OCI-LY1 (cell line): ENCODE measurements at regions not wholly inside any gene's neighbourhood (a gene's known extent, or its start where the extent isn't known, plus 50 kb on each side); places are given as distances from the start of the nearest gene placed in this dataset.

Experiments
- H2AFZ ChIP-seq: fragments of 200-600 bp; sonication (generic), shearing (Covaris generic); 2 replicates; pipeline ENCODE4 v1.6.0; 2014; ENCODE audit warnings: antibody characterized with exemption, mild to moderate bottlenecking, low read length
- H3F3A ChIP-seq: fragments of 200-600 bp; sonication (generic), shearing (Covaris generic); 2 replicates; pipeline ENCODE4 v1.6.0; 2014; ENCODE audit warnings: mild to moderate bottlenecking, antibody characterized with exemption, low read length, moderate library complexity; ENCODE audit not compliant: insufficient read depth
- H3K27ac ChIP-seq: fragments of 200-600 bp; sonication (generic); 2 replicates; pipeline ENCODE4 v1.5.1; 2014; ENCODE audit warnings: low read length, mixed run types, mild to moderate bottlenecking, low read depth; ENCODE audit not compliant: poor library complexity, severe bottlenecking
- H3K27me3 ChIP-seq: fragments of 200-600 bp; sonication (generic); 2 replicates; pipeline ENCODE4 v1.6.0; 2014; ENCODE audit warnings: antibody characterized with exemption, mild to moderate bottlenecking, low read length, moderate library complexity; ENCODE audit not compliant: insufficient read depth
- H3K36me3 ChIP-seq: fragments of 200-600 bp; sonication (generic); 2 replicates; pipeline ENCODE4 v1.6.1; 2014; ENCODE audit warnings: mild to moderate bottlenecking, antibody characterized with exemption, low read length, moderate library complexity, mixed read lengths; ENCODE audit not compliant: insufficient read depth
- H3K4me1 ChIP-seq: fragments of 200-600 bp; sonication (generic); 2 replicates; pipeline ENCODE4 v1.5.1; 2014; ENCODE audit warnings: mild to moderate bottlenecking, low read length, moderate library complexity; ENCODE audit not compliant: insufficient read depth, severe bottlenecking
- H3K4me2 ChIP-seq: fragments of 200-600 bp; sonication (generic), shearing (Covaris generic); 2 replicates; pipeline ENCODE4 v1.6.1; 2014; ENCODE audit warnings: low read length
- H3K4me3 ChIP-seq: fragments of 200-600 bp; sonication (generic); 2 replicates; pipeline ENCODE4 v1.5.1; 2014; ENCODE audit warnings: low read length, low read depth, mild to moderate bottlenecking, mixed read lengths; ENCODE audit not compliant: poor library complexity, severe bottlenecking
- H3K79me2 ChIP-seq: fragments of 200-600 bp; shearing (Covaris generic); 2 replicates; pipeline ENCODE4 v1.6.1; 2016; ENCODE audit warnings: mixed run types, low read length, mixed read lengths; ENCODE audit not compliant: insufficient read depth
- H3K9ac ChIP-seq: fragments of 200-600 bp; sonication (generic), shearing (Covaris generic); 2 replicates; pipeline ENCODE4 v1.6.1; 2014; ENCODE audit warnings: mild to moderate bottlenecking, low read length, mixed read lengths
- H3K9me2 ChIP-seq: fragments of 200-600 bp; sonication (generic), shearing (Covaris generic); 2 replicates; pipeline ENCODE4 v1.6.1; 2014; ENCODE audit warnings: low read depth, mild to moderate bottlenecking, low read length, mixed read lengths
- H3K9me3 ChIP-seq: fragments of 200-600 bp; shearing (Covaris generic); 2 replicates; pipeline ENCODE4 v1.6.1; 2014; ENCODE audit warnings: low read length, mixed read lengths
- H4K20me1 ChIP-seq: fragments of 200-600 bp; sonication (generic), shearing (Covaris generic); 2 replicates; pipeline ENCODE4 v1.6.0; 2016; ENCODE audit warnings: mild to moderate bottlenecking, low read length; ENCODE audit not compliant: insufficient read depth
- EZH2 ChIP-seq: fragments of 200-600 bp; sonication (generic), shearing (Covaris generic); IDR thresholded peaks from 2 replicates; pipeline ENCODE4 v1.8.0; 2017; ENCODE audit warnings: borderline replicate concordance, mixed run types, mild to moderate bottlenecking, antibody characterized with exemption, low read length, moderate library complexity, mixed read lengths
- TF ChIP-seq, protein P1 (sequence below): fragments of 200-600 bp; sonication (generic), shearing (Covaris generic); IDR thresholded peaks from 2 replicates; pipeline ENCODE4 v1.5.1; 2017; ENCODE audit warnings: mild to moderate bottlenecking, antibody characterized with exemption, low read length, moderate library complexity, mixed read lengths

DNA sequence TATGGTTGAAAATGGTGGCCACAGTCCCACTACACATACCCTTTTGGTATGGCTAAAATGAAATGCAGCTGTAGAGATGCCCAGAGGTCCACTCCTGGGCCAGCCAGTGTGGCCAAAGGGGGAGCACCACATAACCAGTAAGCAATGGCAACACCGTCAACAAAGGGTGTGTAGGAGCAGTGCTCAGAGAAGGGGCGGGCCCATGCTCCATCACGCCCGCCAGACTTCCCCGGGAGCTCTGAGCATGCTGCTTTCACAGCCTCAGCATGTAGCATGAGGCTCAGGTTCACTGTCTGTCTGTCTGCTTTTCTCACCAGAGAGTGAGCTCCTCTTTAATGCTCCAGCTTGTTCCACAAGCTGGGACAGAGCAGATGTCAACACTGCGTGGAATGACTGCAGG lies 537.6 kb downstream of the MATN1 start:
- H3K9me2 ChIP-seq = no peaks in the 10 kb centered on the region
- H3F3A ChIP-seq = no peaks in the 10 kb centered on the region
- no peak overlapping the region for H3K9ac ChIP-seq
- H3K27me3 ChIP-seq = no peaks in the 10 kb centered on the region
- H3K36me3 ChIP-seq = no peaks in the 10 kb centered on the region
- H3K4me2 ChIP-seq = no peak overlapping the region
- H3K9me3 ChIP-seq = no peaks in the 10 kb centered on the region
- no peak overlapping the region for H3K27ac ChIP-seq
- no peaks in the 10 kb centered on the region for H3K4me1 ChIP-seq
- H3K79me2 ChIP-seq = no peaks in the 10 kb centered on the region
- no peaks in the 10 kb centered on the region for H4K20me1 ChIP-seq
- no peak for TF ChIP-seq EZH2
- TF ChIP-seq, protein P1, sequence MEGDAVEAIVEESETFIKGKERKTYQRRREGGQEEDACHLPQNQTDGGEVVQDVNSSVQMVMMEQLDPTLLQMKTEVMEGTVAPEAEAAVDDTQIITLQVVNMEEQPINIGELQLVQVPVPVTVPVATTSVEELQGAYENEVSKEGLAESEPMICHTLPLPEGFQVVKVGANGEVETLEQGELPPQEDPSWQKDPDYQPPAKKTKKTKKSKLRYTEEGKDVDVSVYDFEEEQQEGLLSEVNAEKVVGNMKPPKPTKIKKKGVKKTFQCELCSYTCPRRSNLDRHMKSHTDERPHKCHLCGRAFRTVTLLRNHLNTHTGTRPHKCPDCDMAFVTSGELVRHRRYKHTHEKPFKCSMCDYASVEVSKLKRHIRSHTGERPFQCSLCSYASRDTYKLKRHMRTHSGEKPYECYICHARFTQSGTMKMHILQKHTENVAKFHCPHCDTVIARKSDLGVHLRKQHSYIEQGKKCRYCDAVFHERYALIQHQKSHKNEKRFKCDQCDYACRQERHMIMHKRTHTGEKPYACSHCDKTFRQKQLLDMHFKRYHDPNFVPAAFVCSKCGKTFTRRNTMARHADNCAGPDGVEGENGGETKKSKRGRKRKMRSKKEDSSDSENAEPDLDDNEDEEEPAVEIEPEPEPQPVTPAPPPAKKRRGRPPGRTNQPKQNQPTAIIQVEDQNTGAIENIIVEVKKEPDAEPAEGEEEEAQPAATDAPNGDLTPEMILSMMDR = no peak
- H3K4me3 ChIP-seq = no peak overlapping the region
- H2AFZ ChIP-seq = no peak overlapping the region

DNA sequence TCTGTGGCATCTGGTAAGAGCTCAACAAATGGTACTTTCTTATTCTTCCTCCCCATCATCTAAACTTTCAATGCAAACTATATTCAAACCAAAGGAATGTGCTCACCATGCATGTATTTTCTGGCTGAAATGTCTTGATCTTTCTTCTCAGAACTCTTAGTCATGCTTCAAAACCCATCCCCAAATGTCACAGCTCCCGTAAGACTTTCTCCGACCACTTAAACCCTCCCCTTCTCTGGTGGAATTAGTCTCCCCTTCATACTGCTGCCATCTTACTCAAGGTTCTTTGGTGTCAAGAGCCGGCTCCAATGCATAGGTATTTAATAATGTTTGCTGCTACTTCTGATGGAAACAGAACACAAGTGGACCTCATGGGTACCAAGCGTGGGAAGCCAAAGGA lies 538.1 kb downstream of the MATN1 start:
- H3K27ac ChIP-seq = no peak overlapping the region
- no peak for TF ChIP-seq EZH2
- TF ChIP-seq, protein P1 = no peak
- H3K79me2 ChIP-seq = no peaks in the 10 kb centered on the region
- H3K36me3 ChIP-seq = no peaks in the 10 kb centered on the region
- H3F3A ChIP-seq = no peaks in the 10 kb centered on the region
- H3K4me1 ChIP-seq = no peaks in the 10 kb centered on the region
- H2AFZ ChIP-seq = no peak overlapping the region
- no peaks in the 10 kb centered on the region for H3K9me2 ChIP-seq
- no peak overlapping the region for H3K9ac ChIP-seq
- no peak overlapping the region for H3K4me2 ChIP-seq
- no peaks in the 10 kb centered on the region for H3K9me3 ChIP-seq
- H4K20me1 ChIP-seq = no peaks in the 10 kb centered on the region
- H3K4me3 ChIP-seq = no peak overlapping the region
- H3K27me3 ChIP-seq = no peaks in the 10 kb centered on the region

DNA sequence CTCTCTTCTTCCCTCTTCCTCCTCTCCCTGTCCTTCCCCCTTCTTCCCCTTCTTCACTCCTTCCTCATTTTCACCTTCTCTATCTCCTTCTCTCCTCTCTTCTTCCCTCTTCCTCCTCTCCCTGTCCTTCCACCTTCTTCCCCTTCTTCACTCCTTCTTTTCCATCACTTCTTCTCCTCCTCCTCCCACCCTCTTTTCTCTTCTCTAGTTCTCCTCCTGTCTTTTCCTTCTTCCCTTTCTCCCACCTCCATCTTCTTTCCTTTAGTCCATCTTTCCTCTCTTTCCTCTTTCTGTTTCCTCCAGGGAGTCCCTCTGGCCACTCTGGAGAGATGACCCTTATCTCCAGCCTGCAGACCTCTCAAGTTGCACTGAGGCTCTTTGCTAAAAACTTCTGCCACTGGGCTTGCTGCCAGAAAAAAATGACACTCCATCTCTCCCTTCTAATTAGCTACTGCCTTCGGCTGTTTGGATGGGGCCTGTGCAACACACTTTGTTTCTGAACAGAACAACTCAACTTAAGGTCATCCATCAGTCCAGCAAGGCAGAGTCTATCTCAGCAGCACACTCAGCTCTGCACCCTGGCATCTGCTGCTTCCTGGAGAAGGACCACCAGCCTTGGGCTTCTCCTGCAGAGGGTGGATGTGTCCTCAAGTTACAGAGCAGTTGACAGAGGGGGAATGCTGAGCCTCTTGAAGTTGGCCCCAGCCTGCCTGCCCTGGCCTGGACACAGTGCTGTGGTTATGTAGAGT lies 538.8 kb downstream of the MATN1 start:
- Histone ChIP-seq H3F3A (no peaks in the 10 kb centered on the region), H3K9ac (no peak overlapping the region), H3K4me2 (no peak overlapping the region), H3K4me1 (no peaks in the 10 kb centered on the region), H3K79me2 (no peaks in the 10 kb centered on the region), H3K9me2 (no peaks in the 10 kb centered on the region), H3K4me3 (no peak overlapping the region), H3K27me3 (no peaks in the 10 kb centered on the region), H3K9me3 (no peaks in the 10 kb centered on the region), H3K27ac (no peak overlapping the region), H2AFZ (no peak overlapping the region), H4K20me1 (no peaks in the 10 kb centered on the region), H3K36me3 (no peaks in the 10 kb centered on the region)
- TF ChIP-seq, protein P1 = no peak
- TF ChIP-seq EZH2 = no peak
